ENCODE measurements at regions not wholly inside any gene's neighbourhood (a gene's known extent, or its start where the extent isn't known, plus 50 kb on each side); places are given as distances from the start of the nearest gene placed in this dataset.

GRCh38 chr4:71663780-71664179, 120.1 kb downstream of the GC start:
- TF ChIP-seq CTCF (optimal IDR thresholded peaks at IDR 0.05 in 1 of 3, IDR thresholded peaks at IDR 0.05 in 1 of 3, conservative IDR thresholded peaks at IDR 0.05 in 1 of 3; ENCODE audit: extremely low read depth in 1 of 3, insufficient read depth in 2 of 3, low read length in 3 of 3) (no peak), EZH2 (IDR thresholded peaks at IDR 0.05; ENCODE audit: low read length) (no peak)
- Histone ChIP-seq H3K9ac (ENCODE audit: control insufficient read depth, extremely low read depth, insufficient read depth, low read length) (no peak overlapping the region), H3K36me3 (ENCODE audit: control insufficient read depth in 2 of 2, extremely low read depth in 1 of 2, insufficient read depth in 2 of 2, low read length in 2 of 2) (no peaks in the 10 kb centered on the region), H3K27ac (ENCODE audit: control insufficient read depth, insufficient read depth, low read length) (no peak overlapping the region), H3K79me2 (ENCODE audit: control insufficient read depth, insufficient read depth, low read length) (no peaks in the 10 kb centered on the region), H3K9me1 (ENCODE audit: control insufficient read depth, extremely low read depth, insufficient read depth, low read length) (no peaks in the 10 kb centered on the region), H4K20me1 (ENCODE audit: control insufficient read depth, extremely low read depth, insufficient read depth, low read length) (no peaks in the 10 kb centered on the region), H3K27me3 (ENCODE audit: control insufficient read depth, extremely low read depth, insufficient read depth, low read length) (no peaks in the 10 kb centered on the region), H3K4me3 (ENCODE audit: control insufficient read depth in 2 of 3, extremely low read depth in 1 of 3, insufficient read depth in 2 of 3, low read depth in 1 of 3, low read length in 3 of 3) (no peak overlapping the region), H3K9me3 (ENCODE audit: control insufficient read depth, low read depth, low read length) (no peaks in the 10 kb centered on the region), H2AFZ (ENCODE audit: control insufficient read depth, low read length) (no peak overlapping the region), H3K4me1 (ENCODE audit: control insufficient read depth, extremely low read depth, insufficient read depth, low read length) (no peaks in the 10 kb centered on the region), H3K4me2 (ENCODE audit: control insufficient read depth, extremely low read depth, insufficient read depth, low read depth, low read length) (no peak overlapping the region)
- dilution Hi-C loops (cut with MboI; ENCODE audit: extremely low pct_ligation_motif_present, low sequenced_read_pairs): no loop called here
- DNase-seq (ENCODE audit: low read depth, low spot score) (no peak), FAIRE-seq (no peak)

- Histone ChIP-seq H3K4me1 (ENCODE audit: control insufficient read depth, extremely low read depth, insufficient read depth, low read length) (no peaks in the 10 kb centered on the region), H3K79me2 (ENCODE audit: control insufficient read depth, insufficient read depth, low read length) (no peaks in the 10 kb centered on the region), H3K9ac (ENCODE audit: control insufficient read depth, extremely low read depth, insufficient read depth, low read length) (no peak overlapping the region), H2AFZ (ENCODE audit: control insufficient read depth, low read length) (no peak overlapping the region), H3K27me3 (ENCODE audit: control insufficient read depth, extremely low read depth, insufficient read depth, low read length) (no peaks in the 10 kb centered on the region), H3K27ac (ENCODE audit: control insufficient read depth, insufficient read depth, low read length) (no peak overlapping the region), H3K9me3 (ENCODE audit: control insufficient read depth, low read depth, low read length) (no peaks in the 10 kb centered on the region), H3K4me3 (ENCODE audit: control insufficient read depth in 2 of 3, extremely low read depth in 1 of 3, insufficient read depth in 2 of 3, low read depth in 1 of 3, low read length in 3 of 3) (no peak overlapping the region), H3K4me2 (ENCODE audit: control insufficient read depth, extremely low read depth, insufficient read depth, low read depth, low read length) (no peak overlapping the region), H4K20me1 (ENCODE audit: control insufficient read depth, extremely low read depth, insufficient read depth, low read length) (no peaks in the 10 kb centered on the region), H3K9me1 (ENCODE audit: control insufficient read depth, extremely low read depth, insufficient read depth, low read length) (no peaks in the 10 kb centered on the region), H3K36me3 (ENCODE audit: control insufficient read depth in 2 of 2, extremely low read depth in 1 of 2, insufficient read depth in 2 of 2, low read length in 2 of 2) (no peaks in the 10 kb centered on the region)
- no peak for TF ChIP-seq CTCF (optimal IDR thresholded peaks at IDR 0.05 in 1 of 3, IDR thresholded peaks at IDR 0.05 in 1 of 3, conservative IDR thresholded peaks at IDR 0.05 in 1 of 3; ENCODE audit: extremely low read depth in 1 of 3, insufficient read depth in 2 of 3, low read length in 3 of 3)
- TF ChIP-seq EZH2 (IDR thresholded peaks at IDR 0.05; ENCODE audit: low read length): no peak
- DNase-seq (ENCODE audit: low read depth, low spot score) (no peak), FAIRE-seq (no peak)
- dilution Hi-C loops (cut with MboI; ENCODE audit: extremely low pct_ligation_motif_present, low sequenced_read_pairs): no loop called here
These were observed 123.9 kb downstream of the GC start for GRCh38 chr4:71659979-71660378.

Measured in keratinocyte (primary cell).